ENCODE measurements at regions not wholly inside any gene's neighbourhood (a gene's known extent, or its start where the extent isn't known, plus 50 kb on each side); places are given as distances from the start of the nearest gene placed in this dataset.

DNA sequence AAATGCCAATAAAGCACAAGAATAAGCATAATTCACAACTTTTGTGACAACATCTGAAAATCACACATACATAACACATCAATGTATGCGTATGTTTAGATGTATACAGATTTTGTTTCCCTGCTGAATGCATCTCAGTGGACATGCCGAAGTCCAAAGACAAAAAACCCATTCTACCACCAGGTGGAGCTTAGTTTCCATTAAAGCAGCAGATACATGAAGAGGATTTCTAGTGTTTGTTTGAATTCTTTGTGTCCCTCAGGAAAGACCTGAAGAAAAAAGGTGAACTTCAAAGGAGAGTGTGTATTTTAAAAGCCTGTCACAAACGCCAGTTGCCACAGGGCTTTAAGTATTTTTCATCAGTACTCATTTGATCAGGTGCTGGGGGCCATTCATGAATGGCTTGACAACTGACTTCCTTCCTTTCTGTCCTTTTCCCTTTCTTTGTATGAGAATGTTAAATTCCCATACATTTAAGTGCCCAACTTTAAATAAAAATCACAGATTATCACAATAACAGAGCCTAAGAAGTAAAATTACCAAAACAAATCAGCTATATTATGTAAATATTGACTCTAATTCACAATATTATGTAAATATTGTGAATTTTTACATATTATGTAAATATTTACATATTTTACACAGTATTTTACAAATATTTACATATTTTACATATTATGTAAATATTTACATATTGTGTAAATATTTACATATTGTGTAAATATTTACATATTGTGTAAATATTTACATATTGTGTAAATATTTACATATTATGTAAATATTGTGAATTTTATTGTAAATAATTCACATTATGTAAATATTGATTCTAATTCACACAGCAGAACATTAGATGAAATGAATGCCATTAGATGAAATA is 343.0 kb downstream of the CRPPA start:
- peak; percentile 68 for DNase-seq (ENCODE audit: low read depth)

DNA sequence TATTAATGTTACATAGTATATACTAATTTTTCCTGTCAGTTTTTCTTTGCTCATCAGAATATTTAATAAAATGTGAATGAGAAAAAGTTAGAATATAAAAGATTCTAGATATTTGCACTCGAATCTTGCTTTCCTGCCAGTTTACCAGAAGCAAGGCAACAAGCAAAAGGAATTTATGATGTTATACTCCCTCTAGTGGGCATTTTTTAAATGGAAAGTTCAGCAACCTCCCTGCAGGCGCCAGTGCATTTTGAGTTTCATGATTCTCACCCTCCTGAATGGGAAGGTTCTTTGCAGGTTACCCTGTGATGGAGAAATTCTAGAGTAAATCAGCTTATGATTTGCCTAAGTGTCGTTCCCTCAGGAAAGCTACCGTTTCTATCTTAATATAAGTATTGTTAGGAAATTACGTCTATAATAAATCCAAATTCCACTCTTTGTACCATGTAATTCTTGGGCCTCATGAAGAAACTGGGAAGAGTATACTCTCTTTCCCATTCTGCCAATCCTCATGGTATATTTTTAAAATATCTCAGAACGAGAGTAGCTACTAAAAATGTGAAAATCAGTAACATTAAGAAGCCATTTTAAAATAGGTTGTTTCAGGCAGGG is 350.0 kb downstream of the CRPPA start:
- TF ChIP-seq, protein P1, sequence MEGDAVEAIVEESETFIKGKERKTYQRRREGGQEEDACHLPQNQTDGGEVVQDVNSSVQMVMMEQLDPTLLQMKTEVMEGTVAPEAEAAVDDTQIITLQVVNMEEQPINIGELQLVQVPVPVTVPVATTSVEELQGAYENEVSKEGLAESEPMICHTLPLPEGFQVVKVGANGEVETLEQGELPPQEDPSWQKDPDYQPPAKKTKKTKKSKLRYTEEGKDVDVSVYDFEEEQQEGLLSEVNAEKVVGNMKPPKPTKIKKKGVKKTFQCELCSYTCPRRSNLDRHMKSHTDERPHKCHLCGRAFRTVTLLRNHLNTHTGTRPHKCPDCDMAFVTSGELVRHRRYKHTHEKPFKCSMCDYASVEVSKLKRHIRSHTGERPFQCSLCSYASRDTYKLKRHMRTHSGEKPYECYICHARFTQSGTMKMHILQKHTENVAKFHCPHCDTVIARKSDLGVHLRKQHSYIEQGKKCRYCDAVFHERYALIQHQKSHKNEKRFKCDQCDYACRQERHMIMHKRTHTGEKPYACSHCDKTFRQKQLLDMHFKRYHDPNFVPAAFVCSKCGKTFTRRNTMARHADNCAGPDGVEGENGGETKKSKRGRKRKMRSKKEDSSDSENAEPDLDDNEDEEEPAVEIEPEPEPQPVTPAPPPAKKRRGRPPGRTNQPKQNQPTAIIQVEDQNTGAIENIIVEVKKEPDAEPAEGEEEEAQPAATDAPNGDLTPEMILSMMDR (IDR thresholded peaks at IDR 0.05; ENCODE audit: control insufficient read depth, extremely low read depth, insufficient read depth), result peak; percentile 67
- no peak overlapping the region for H3K4me3 ChIP-seq (ENCODE audit: low read depth, low read length)
- DNase-seq (ENCODE audit: low read depth), result peak; percentile 46

More for the DNA sequence above, 343.0 kb downstream of the CRPPA start:
- TF ChIP-seq, protein P1 (IDR thresholded peaks at IDR 0.05; ENCODE audit: control insufficient read depth, extremely low read depth, insufficient read depth), result peak; percentile 66
- no peak overlapping the region for H3K4me3 ChIP-seq (ENCODE audit: low read depth, low read length)

DNA sequence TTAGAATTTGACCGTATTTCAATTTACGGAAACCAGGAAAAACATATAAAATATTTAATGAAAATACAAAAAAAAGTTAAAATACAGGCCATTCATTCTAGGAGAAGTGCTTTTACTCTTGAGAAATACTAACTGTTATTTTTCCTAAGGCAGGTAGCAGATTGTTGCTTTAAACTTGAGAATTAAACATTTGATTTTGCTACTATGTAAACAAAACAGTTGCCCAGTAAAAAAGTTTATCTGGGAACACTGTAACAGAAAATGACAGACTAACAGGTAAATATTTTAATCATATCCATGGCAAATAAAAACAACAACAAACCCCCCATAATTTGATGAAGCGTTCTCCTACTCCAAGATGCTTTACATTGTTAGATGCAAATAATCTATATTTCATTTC is 350.5 kb downstream of the CRPPA start:
- TF ChIP-seq, protein P1 (IDR thresholded peaks at IDR 0.05; ENCODE audit: control insufficient read depth, extremely low read depth, insufficient read depth), result no peak
- DNase-seq (ENCODE audit: low read depth), result no peak
- H3K4me3 ChIP-seq (ENCODE audit: low read depth, low read length), result no peak overlapping the region

DNA sequence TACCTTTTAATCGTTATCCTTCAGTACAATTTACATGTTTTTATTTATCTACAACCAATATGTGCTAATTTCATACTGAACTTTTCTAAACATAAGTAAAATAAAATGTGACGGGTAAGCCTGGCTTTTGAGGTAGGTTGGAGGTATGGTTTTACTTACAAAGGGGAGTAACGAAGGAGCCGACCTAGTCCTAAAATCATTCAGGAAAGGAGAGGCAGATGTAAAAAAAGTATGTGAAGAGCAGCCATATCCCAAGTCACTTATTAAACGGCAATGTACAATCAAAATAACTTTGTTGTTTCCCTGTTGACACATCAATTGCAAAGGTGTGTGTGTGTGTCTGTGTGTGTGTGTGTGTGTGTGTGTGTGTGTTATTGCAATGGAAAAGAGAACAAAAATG is 351.3 kb downstream of the CRPPA start:
- H3K4me3 ChIP-seq (ENCODE audit: low read depth, low read length), result no peak overlapping the region
- TF ChIP-seq, protein P1 (IDR thresholded peaks at IDR 0.05; ENCODE audit: control insufficient read depth, extremely low read depth, insufficient read depth), result no peak
- no peak for DNase-seq (ENCODE audit: low read depth)

DNA sequence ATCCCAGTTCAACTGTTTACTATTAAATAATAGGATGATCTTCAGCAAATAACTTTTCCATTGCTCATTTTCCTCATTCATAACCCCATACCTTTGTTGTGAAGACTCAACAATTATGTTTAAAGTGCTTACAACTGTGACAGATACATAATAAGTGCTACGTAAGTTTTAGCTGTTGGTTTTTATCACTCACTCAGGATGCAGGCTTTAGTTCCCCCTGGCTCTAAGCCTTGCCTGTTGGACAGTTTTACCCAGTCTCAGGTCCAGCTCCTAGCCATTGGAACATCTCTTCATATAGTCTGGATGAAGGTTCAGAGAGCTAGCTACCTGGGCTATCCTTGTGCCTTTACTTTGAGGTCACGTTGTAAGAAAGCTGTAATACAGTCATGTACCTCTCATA is 353.2 kb downstream of the CRPPA start:
- DNase-seq (ENCODE audit: low read depth), result no peak
- H3K4me3 ChIP-seq (ENCODE audit: low read depth, low read length), result no peak overlapping the region
- TF ChIP-seq, protein P1 (IDR thresholded peaks at IDR 0.05; ENCODE audit: control insufficient read depth, extremely low read depth, insufficient read depth), result no peak

DNA sequence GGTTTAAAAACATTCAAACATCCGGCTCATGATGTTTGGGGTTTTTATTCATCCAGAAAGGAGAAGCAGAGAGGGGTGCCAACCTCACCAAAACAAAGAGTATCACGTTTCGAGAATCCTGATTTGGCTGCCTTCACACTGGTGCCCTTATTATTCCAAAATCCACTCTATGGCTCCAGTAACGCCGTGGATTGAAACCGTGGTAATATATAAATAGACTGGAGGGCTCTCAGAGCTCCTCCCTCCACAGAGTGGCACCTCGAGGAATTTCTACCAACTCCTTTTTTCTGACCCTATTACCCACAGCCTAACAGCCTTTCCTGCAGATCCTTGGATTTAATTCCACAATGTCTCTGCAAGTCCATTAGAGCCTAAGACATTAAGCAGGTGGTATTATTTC is 353.6 kb downstream of the CRPPA start:
- DNase-seq (ENCODE audit: low read depth), result no peak
- no peak overlapping the region for H3K4me3 ChIP-seq (ENCODE audit: low read depth, low read length)
- TF ChIP-seq, protein P1 (IDR thresholded peaks at IDR 0.05; ENCODE audit: control insufficient read depth, extremely low read depth, insufficient read depth), result no peak

Data from LNCaP clone FGC (cell line).